HAP-1 (cell line): ENCODE measurements at regions not wholly inside any gene's neighbourhood (a gene's known extent, or its start where the extent isn't known, plus 50 kb on each side); places are given as distances from the start of the nearest gene placed in this dataset.
"Not testable (repeated sequence)": the region's sequence is repeated elsewhere in the genome, so short reads cannot be mapped to it uniquely, and the experiment has no call there.

Experiments
- DNase-seq, 2 experiments: peaks; one replicate each; pipeline ENCODE4 v3.0.0-alpha.2; 2016 to 2020; ENCODE audit warnings: low spot score in 2 of 2
- H3K27me3 ChIP-seq: fragments of 250-450 bp; sonication (Bioruptor Pico); 2 replicates; pipeline ENCODE4 v1.5.1; 2020; ENCODE audit warnings: low read depth, mild to moderate bottlenecking, moderate library complexity
- H3K36me3 ChIP-seq: fragments of 250-450 bp; sonication (Bioruptor Pico); replicated peaks from 2 replicates; pipeline ENCODE4 v1.5.1; 2020; ENCODE audit warnings: mild to moderate bottlenecking
- H3K4me1 ChIP-seq: fragments of 250-450 bp; sonication (Bioruptor Pico); 2 replicates; pipeline ENCODE4 v1.5.1; 2020; ENCODE audit warnings: mild to moderate bottlenecking
- H3K4me3 ChIP-seq: fragments of 250-450 bp; sonication (Bioruptor Pico); 2 replicates; pipeline ENCODE4 v1.5.1; 2020; ENCODE audit warnings: mild to moderate bottlenecking, moderate library complexity
- H3K9me3 ChIP-seq: fragments of 250-450 bp; sonication (Bioruptor Pico); 2 replicates; pipeline ENCODE4 v1.5.1; 2020; ENCODE audit warnings: mild to moderate bottlenecking, moderate library complexity
- in situ Hi-C: fragments of 300-500 bp; cut with MboI; formaldehyde crosslinking; loops from 3 replicates; pipeline ENCODE4 v1.14.3; 2020; ENCODE audit warnings: low sequenced_read_pairs, inconsistent platforms, mixed read lengths

- H3K4me3 ChIP-seq, result no peak overlapping the region
- H3K9me3 ChIP-seq, result no peaks in the 10 kb centered on the region
- in situ Hi-C loops, result no loop called here
- H3K36me3 ChIP-seq, result no peaks in the 10 kb centered on the region
- no peaks in the 10 kb centered on the region for H3K4me1 ChIP-seq
- H3K27me3 ChIP-seq, result no peaks in the 10 kb centered on the region
- no peak for DNase-seq
Measured at GRCh38 chr13:90511903-90512302, 835.6 kb upstream of the MIR17HG start.

- H3K36me3 ChIP-seq, DNase-seq, H3K4me3 ChIP-seq, in situ Hi-C loops, H3K9me3 ChIP-seq, H3K27me3 ChIP-seq, H3K4me1 ChIP-seq: not testable (repeated sequence)
Measured at GRCh38 chr13:90514712-90515111, 832.8 kb upstream of the MIR17HG start.

GRCh38 chr13:90518417-90518816 is 829.1 kb upstream of the MIR17HG start:
- no peaks in the 10 kb centered on the region for H3K36me3 ChIP-seq
- H3K9me3 ChIP-seq, result no peaks in the 10 kb centered on the region
- in situ Hi-C loops, result no loop called here
- DNase-seq, result no peak
- no peak overlapping the region for H3K4me3 ChIP-seq
- H3K27me3 ChIP-seq, result no peaks in the 10 kb centered on the region
- H3K4me1 ChIP-seq, result no peaks in the 10 kb centered on the region

GRCh38 chr13:90519157-90519556 is 828.3 kb upstream of the MIR17HG start:
- H3K27me3 ChIP-seq, result no peaks in the 10 kb centered on the region
- no peaks in the 10 kb centered on the region for H3K36me3 ChIP-seq
- in situ Hi-C loops, result no loop called here
- no peak overlapping the region for H3K4me3 ChIP-seq
- DNase-seq, result no peak
- H3K9me3 ChIP-seq, result no peaks in the 10 kb centered on the region
- no peaks in the 10 kb centered on the region for H3K4me1 ChIP-seq

GRCh38 chr13:90526711-90527110 is 820.8 kb upstream of the MIR17HG start:
- in situ Hi-C loops, result no loop called here
- DNase-seq, result no peak
- H3K27me3 ChIP-seq, result no peaks in the 10 kb centered on the region
- H3K4me1 ChIP-seq, result no peaks in the 10 kb centered on the region
- H3K4me3 ChIP-seq, result no peak overlapping the region
- H3K9me3 ChIP-seq, result no peaks in the 10 kb centered on the region
- H3K36me3 ChIP-seq, result no peaks in the 10 kb centered on the region

- no peak for DNase-seq
- Histone ChIP-seq H3K36me3 (no peaks in the 10 kb centered on the region), H3K9me3 (no peaks in the 10 kb centered on the region), H3K4me1 (no peaks in the 10 kb centered on the region), H3K4me3 (no peak overlapping the region), H3K27me3 (no peaks in the 10 kb centered on the region)
- in situ Hi-C loops, result no loop called here
Measured at GRCh38 chr13:90531744-90532143, 815.7 kb upstream of the MIR17HG start.

GRCh38 chr13:90532861-90533492 is 814.5 kb upstream of the MIR17HG start:
- Histone ChIP-seq H3K9me3 (no peaks in the 10 kb centered on the region), H3K36me3 (no peaks in the 10 kb centered on the region), H3K4me3 (no peak overlapping the region), H3K4me1 (no peaks in the 10 kb centered on the region), H3K27me3 (no peaks in the 10 kb centered on the region)
- no peak for DNase-seq
- in situ Hi-C loops, result no loop called here

- Histone ChIP-seq H3K27me3 (no peaks in the 10 kb centered on the region), H3K36me3 (no peaks in the 10 kb centered on the region), H3K9me3 (no peaks in the 10 kb centered on the region), H3K4me3 (no peak overlapping the region), H3K4me1 (no peaks in the 10 kb centered on the region)
- no peak for DNase-seq
- in situ Hi-C loops, result no loop called here
Measured at GRCh38 chr13:90533866-90534265, 813.6 kb upstream of the MIR17HG start.

GRCh38 chr13:90534617-90535370 is 812.7 kb upstream of the MIR17HG start:
- Histone ChIP-seq H3K36me3 (no peaks in the 10 kb centered on the region), H3K4me3 (no peak overlapping the region), H3K4me1 (no peaks in the 10 kb centered on the region), H3K27me3 (no peaks in the 10 kb centered on the region), H3K9me3 (no peaks in the 10 kb centered on the region)
- in situ Hi-C loops, result no loop called here
- DNase-seq, result no peak

- no peak for DNase-seq
- Histone ChIP-seq H3K27me3 (no peaks in the 10 kb centered on the region), H3K4me3 (no peak overlapping the region)
Measured at GRCh38 chr13:90535421-90535820, 812.1 kb upstream of the MIR17HG start.

GRCh38 chr13:90538063-90538462 is 809.4 kb upstream of the MIR17HG start:
- H3K9me3 ChIP-seq, result no peaks in the 10 kb centered on the region
- H3K4me3 ChIP-seq, result no peak overlapping the region
- no peaks in the 10 kb centered on the region for H3K36me3 ChIP-seq
- H3K4me1 ChIP-seq, result no peaks in the 10 kb centered on the region
- in situ Hi-C loops, result no loop called here
- DNase-seq, result no peak
- no peaks in the 10 kb centered on the region for H3K27me3 ChIP-seq

More at GRCh38 chr13:90535421-90535820, 812.1 kb upstream of the MIR17HG start:
- no peaks in the 10 kb centered on the region for H3K4me1 ChIP-seq
- H3K9me3 ChIP-seq, result no peaks in the 10 kb centered on the region
- in situ Hi-C loops, result no loop called here
- no peaks in the 10 kb centered on the region for H3K36me3 ChIP-seq

GRCh38 chr13:90541346-90541745 is 806.1 kb upstream of the MIR17HG start:
- in situ Hi-C loops, result no loop called here
- Histone ChIP-seq H3K4me3 (no peak overlapping the region), H3K36me3 (no peaks in the 10 kb centered on the region), H3K4me1 (no peaks in the 10 kb centered on the region), H3K9me3 (no peaks in the 10 kb centered on the region), H3K27me3 (no peaks in the 10 kb centered on the region)
- DNase-seq, result no peak

- no peak overlapping the region for H3K4me3 ChIP-seq
- in situ Hi-C loops, result no loop called here
- H3K36me3 ChIP-seq, result no peaks in the 10 kb centered on the region
- no peak for DNase-seq
- no peaks in the 10 kb centered on the region for H3K27me3 ChIP-seq
- H3K4me1 ChIP-seq, result no peaks in the 10 kb centered on the region
- no peaks in the 10 kb centered on the region for H3K9me3 ChIP-seq
Measured at GRCh38 chr13:90542959-90543505, 804.5 kb upstream of the MIR17HG start.

- Histone ChIP-seq H3K36me3 (no peaks in the 10 kb centered on the region), H3K9me3 (no peaks in the 10 kb centered on the region), H3K4me1 (no peaks in the 10 kb centered on the region), H3K27me3 (no peaks in the 10 kb centered on the region), H3K4me3 (no peak overlapping the region)
- in situ Hi-C loops, result no loop called here
- DNase-seq, result no peak
Measured at GRCh38 chr13:90545070-90545840, 802.2 kb upstream of the MIR17HG start.
